Kidney (tissue), 13 donors: ENCODE measurements at regions not wholly inside any gene's neighbourhood (a gene's known extent, or its start where the extent isn't known, plus 50 kb on each side); places are given as distances from the start of the nearest gene placed in this dataset.

Source experiments
- DNase-seq, 5 donors: peaks; one replicate each; pipeline ENCODE4 v3.0.0-alpha.2; 2013 to 2020
- FAIRE-seq: peaks from 2 replicates; lab custom pipeline; 2012; peaks lifted over from hg19 to GRCh38; lab: Jason Lieb, UNC
- H3K27ac ChIP-seq, 2 donors: one replicate each; pipeline ENCODE4 v1.7.0; 2013; ENCODE audit warnings: low read depth in 2 of 2, low read length in 2 of 2, inconsistent platforms in 1 of 2
- H3K27me3 ChIP-seq: one replicate; pipeline ENCODE4 v1.7.1; 2013; ENCODE audit warnings: low read length, inconsistent platforms; ENCODE audit not compliant: control insufficient read depth, insufficient read depth
- H3K36me3 ChIP-seq, 3 donors: one replicate each; pipeline versions ENCODE4 v1.7.0 to v1.7.1; 2013; ENCODE audit warnings: low read length in 3 of 3, control low read depth in 1 of 3, inconsistent platforms in 1 of 3; ENCODE audit not compliant: insufficient read depth in 3 of 3, control insufficient read depth in 2 of 3
- H3K4me1 ChIP-seq, 3 donors: one replicate each; pipeline versions ENCODE4 v1.7.0 to v1.7.1; 2013; ENCODE audit warnings: low read length in 3 of 3, inconsistent platforms in 1 of 3, low read depth in 1 of 3; ENCODE audit not compliant: control insufficient read depth in 2 of 3, insufficient read depth in 2 of 3
- H3K4me3 ChIP-seq, 3 donors: one replicate each; pipeline versions ENCODE4 v1.7.0 to v1.8.1; 2013; ENCODE audit warnings: low read length in 3 of 3, control low read depth in 1 of 3, inconsistent platforms in 1 of 3
- H3K9ac ChIP-seq, 3 donors: one replicate each; pipeline versions ENCODE4 v1.7.0 to v1.7.1; 2013; ENCODE audit warnings: low read length in 3 of 3, control low read depth in 1 of 3, inconsistent platforms in 1 of 3
- H3K9me3 ChIP-seq, 3 donors: one replicate each; pipeline versions ENCODE4 v1.7.0 to v1.7.1; 2013; ENCODE audit warnings: low read length in 3 of 3, control low read depth in 1 of 3, inconsistent platforms in 1 of 3; ENCODE audit not compliant: control insufficient read depth in 2 of 3, insufficient read depth in 1 of 3
- intact Hi-C: fragments of 100-400 bp; cut with DNase I; formaldehyde crosslinking; loops from one replicate; pipeline ENCODE4 v1.11.1; 2022
- TF ChIP-seq, protein P1 (sequence below): IDR thresholded peaks from 3 replicates; pipeline ENCODE4 v1.5.1; 2012; ENCODE audit warnings: mild to moderate bottlenecking, moderate library complexity, borderline replicate concordance; ENCODE audit not compliant: insufficient read depth; ENCODE audit errors: extremely low read depth
- donor health status: control.
- donor health status: control.
- donor health status: control.
- donor health status: control.
- donor health status: control.
- donor health status: DM: yes; HTN: yes; CAD: no.
- donor health status: Normal renal cell carcinoma (clear cell type).

DNA sequence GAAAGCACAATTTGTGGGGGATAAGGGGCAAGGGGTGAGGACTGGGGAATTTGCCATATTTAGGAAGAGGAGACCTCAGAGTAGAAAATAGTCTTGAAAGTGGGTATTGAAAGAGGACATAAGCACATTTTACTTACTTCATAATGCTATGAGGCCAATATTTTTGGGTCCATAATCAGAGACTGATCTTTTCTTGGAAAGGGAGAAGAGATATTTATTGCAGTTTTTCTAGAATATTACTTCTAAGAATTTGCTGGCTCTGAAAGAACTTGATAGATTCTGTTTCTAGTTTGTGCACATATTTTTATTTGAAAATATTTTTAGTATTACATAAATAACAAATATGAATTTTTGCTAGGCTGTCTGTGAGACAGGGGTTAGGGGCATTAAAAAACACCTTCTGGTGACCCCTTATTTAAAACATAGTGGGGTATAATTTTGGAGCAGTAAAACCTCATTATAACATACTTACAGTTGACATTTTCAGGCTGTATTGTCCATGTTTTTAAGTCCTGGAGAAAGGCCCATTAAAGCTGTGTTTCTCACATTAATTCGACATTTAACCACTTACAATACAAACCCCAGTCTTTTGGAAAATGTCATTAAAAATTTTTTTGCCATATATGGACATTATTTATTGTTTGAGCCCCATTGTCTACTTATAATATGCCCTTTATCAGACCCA is 118.9 kb upstream of the NFIB start:
- no peaks in the 10 kb centered on the region for H3K9me3 ChIP-seq
- H3K27ac ChIP-seq, result no peak overlapping the region
- TF ChIP-seq, protein P1, sequence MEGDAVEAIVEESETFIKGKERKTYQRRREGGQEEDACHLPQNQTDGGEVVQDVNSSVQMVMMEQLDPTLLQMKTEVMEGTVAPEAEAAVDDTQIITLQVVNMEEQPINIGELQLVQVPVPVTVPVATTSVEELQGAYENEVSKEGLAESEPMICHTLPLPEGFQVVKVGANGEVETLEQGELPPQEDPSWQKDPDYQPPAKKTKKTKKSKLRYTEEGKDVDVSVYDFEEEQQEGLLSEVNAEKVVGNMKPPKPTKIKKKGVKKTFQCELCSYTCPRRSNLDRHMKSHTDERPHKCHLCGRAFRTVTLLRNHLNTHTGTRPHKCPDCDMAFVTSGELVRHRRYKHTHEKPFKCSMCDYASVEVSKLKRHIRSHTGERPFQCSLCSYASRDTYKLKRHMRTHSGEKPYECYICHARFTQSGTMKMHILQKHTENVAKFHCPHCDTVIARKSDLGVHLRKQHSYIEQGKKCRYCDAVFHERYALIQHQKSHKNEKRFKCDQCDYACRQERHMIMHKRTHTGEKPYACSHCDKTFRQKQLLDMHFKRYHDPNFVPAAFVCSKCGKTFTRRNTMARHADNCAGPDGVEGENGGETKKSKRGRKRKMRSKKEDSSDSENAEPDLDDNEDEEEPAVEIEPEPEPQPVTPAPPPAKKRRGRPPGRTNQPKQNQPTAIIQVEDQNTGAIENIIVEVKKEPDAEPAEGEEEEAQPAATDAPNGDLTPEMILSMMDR, result no peak
- peaks cover 0 to 13% (median 5%) of the 10 kb centered on the region in 3 donors for H3K4me1 ChIP-seq
- H3K36me3 ChIP-seq, result no peaks in the 10 kb centered on the region
- FAIRE-seq (no peak), DNase-seq (peak in 1 of 5 donors; percentile 33)
- H3K4me3 ChIP-seq, result no peak overlapping the region
- intact Hi-C loops, result no loop called here
- no peak overlapping the region for H3K9ac ChIP-seq
- no peaks in the 10 kb centered on the region for H3K27me3 ChIP-seq

DNA sequence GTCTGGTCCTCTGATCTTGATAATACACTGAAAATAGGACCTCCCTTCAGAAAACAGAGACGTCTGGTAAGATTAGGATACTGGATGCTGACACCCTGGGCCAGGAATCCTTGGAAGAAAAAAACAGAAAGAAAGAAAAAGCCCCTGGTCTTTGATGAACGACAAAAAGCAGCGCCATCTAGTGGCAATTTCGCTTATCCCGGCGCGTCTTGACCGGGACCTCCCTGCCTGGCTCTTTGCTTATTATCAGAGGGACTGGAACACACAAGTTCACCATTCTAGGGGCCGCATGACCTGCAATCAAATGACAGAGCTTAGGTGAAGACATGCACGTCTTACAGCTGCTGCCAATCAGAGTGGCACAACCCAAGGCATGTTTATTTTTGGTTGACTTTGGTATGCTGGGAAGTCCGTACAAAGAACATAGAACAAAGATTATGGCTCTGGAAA is 114.9 kb upstream of the NFIB start:
- intact Hi-C loops, result no loop called here
- FAIRE-seq, result no peak
- Histone ChIP-seq H3K9me3 (no peaks in the 10 kb centered on the region), H3K9ac (no peak overlapping the region), H3K4me3 (no peak overlapping the region), H3K27me3 (no peaks in the 10 kb centered on the region), H3K27ac (no peak overlapping the region), H3K4me1 (peaks cover 3 to 8% (median 5%) of the 10 kb centered on the region in 3 donors), H3K36me3 (no peaks in the 10 kb centered on the region)
- peak; percentile 74 to 90 (median 80) for DNase-seq
- TF ChIP-seq, protein P1, result peak; percentile 68

DNA sequence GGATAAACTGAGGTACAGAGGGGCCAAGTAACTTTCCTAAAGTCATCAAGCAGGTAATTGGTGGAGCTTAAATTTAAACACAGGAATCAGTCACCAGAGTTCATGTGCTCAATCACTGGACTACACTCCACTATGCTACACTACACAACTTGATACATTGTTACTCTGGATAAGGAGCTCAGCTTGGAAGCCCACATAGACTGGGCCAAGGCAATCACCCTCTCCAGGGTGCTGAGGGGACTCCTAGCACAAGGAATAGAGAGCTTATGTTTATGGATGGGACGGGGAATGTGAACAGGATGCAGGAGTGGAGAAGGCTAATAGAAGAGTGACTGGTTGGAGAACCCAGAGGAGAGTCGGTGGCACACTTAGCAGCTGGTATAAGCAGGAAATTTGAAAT is 113.5 kb upstream of the NFIB start:
- no peaks in the 10 kb centered on the region for H3K36me3 ChIP-seq
- H3K9ac ChIP-seq, result no peak overlapping the region
- TF ChIP-seq, protein P1, result no peak
- FAIRE-seq (no peak), DNase-seq (no peak)
- intact Hi-C loops, result no loop called here
- H3K9me3 ChIP-seq, result no peaks in the 10 kb centered on the region
- H3K4me1 ChIP-seq, result peaks cover 0 to 3% (median 0%) of the 10 kb centered on the region in 3 donors
- H3K27me3 ChIP-seq, result no peaks in the 10 kb centered on the region
- H3K27ac ChIP-seq, result no peak overlapping the region
- H3K4me3 ChIP-seq, result no peak overlapping the region
